GM12878 (cell line): ENCODE measurements at regions not wholly inside any gene's neighbourhood (a gene's known extent, or its start where the extent isn't known, plus 50 kb on each side); places are given as distances from the start of the nearest gene placed in this dataset.

Experiments used
- ATAC-seq: fragments of 200-7000 bp; cut with Tn5 transposase; 3 replicates; pipeline ENCODE4 v1.9.1; 2020; ENCODE audit warnings: mild to moderate bottlenecking, moderate library complexity
- BruUV-seq: library from RNA; stranded (reverse); fragments of 400-500 nt; replicated peaks from 2 replicates; lab custom pipeline; 2021; lab: Mats Ljungman, UMichigan
- CTCF ChIA-PET: fragments of 300-600 bp; sonication (Branson Sonifier 250); formaldehyde crosslinking; extraction: SDS; loops from one replicate; lab custom pipeline; 2021; ENCODE audit warnings: inconsistent platforms; lab: Yijun Ruan, JAX
- POLR2A ChIA-PET: fragments of 350-600 bp; formaldehyde crosslinking; extraction: SDS; loops from one replicate; lab custom pipeline; 2021; ENCODE audit warnings: inconsistent platforms; lab: Charles Lee
- RAD21 ChIA-PET: fragments of 300-600 bp; sonication (Branson Sonifier 250); formaldehyde crosslinking; loops from one replicate; lab custom pipeline; 2023; ENCODE audit warnings: antibody characterized with exemption; ENCODE audit not compliant: unreplicated experiment; lab: Charles Lee
- SMC1A ChIA-PET: fragments of 300-600 bp; sonication (Branson Sonifier 250); formaldehyde crosslinking; loops from one replicate; lab custom pipeline; 2023; ENCODE audit not compliant: unreplicated experiment, uncharacterized antibody; lab: Charles Lee
- DNase-seq: peaks from one replicate; pipeline ENCODE4 v3.0.0-alpha.2; 2011; ENCODE audit warnings: low read depth, low spot score
- FAIRE-seq: peaks from 3 replicates; lab custom pipeline; 2011; peaks lifted over from hg19 to GRCh38; lab: Jason Lieb, UNC
- H2AFZ ChIP-seq: 2 replicates; pipeline ENCODE4 v1.6.0; 2011; ENCODE audit warnings: low read depth, low read length, control low read depth; ENCODE audit not compliant: control insufficient read depth
- H3K27ac ChIP-seq: 2 replicates; pipeline ENCODE4 v1.5.1; 2011; ENCODE audit warnings: control low read depth; ENCODE audit not compliant: control insufficient read depth, insufficient read depth
- H3K27me3 ChIP-seq, 2 experiments: replicated peaks in 1 of 2; 2 replicates each; pipeline versions ENCODE4 v1.6.0 to v1.6.1; 2011; ENCODE audit warnings: low read length in 1 of 2; ENCODE audit not compliant: control insufficient read depth in 2 of 2, insufficient read depth in 2 of 2
- H3K36me3 ChIP-seq, 2 experiments: 2 replicates each; pipeline ENCODE4 v1.5.1; 2011; ENCODE audit warnings: low read length in 1 of 2; ENCODE audit not compliant: control insufficient read depth in 2 of 2, insufficient read depth in 2 of 2
- H3K4me1 ChIP-seq: 2 replicates; pipeline ENCODE4 v1.6.1; 2011; ENCODE audit warnings: mild to moderate bottlenecking, low read length, moderate library complexity, mixed read lengths; ENCODE audit not compliant: control insufficient read depth, insufficient read depth
- H3K4me2 ChIP-seq: 2 replicates; pipeline ENCODE4 v1.6.0; 2011; ENCODE audit warnings: control low read depth; ENCODE audit not compliant: control insufficient read depth, insufficient read depth
- H3K4me3 ChIP-seq: fragments of 200-600 bp; sonication (generic); 2 replicates; pipeline ENCODE4 v1.5.1; 2016
- H3K79me2 ChIP-seq: 2 replicates; pipeline ENCODE4 v1.6.0; 2011; ENCODE audit warnings: low read length; ENCODE audit not compliant: control insufficient read depth, insufficient read depth
- H3K9ac ChIP-seq: 2 replicates; pipeline ENCODE4 v1.8.0; 2011; ENCODE audit warnings: low read length, control low read depth, mixed read lengths; ENCODE audit not compliant: control insufficient read depth, insufficient read depth
- H3K9me3 ChIP-seq: replicated peaks from 3 replicates; pipeline ENCODE4 v1.5.1; 2011; ENCODE audit warnings: mild to moderate bottlenecking, low read length; ENCODE audit not compliant: control insufficient read depth, insufficient read depth
- H4K20me1 ChIP-seq: 2 replicates; pipeline ENCODE4 v1.6.0; 2011; ENCODE audit not compliant: control insufficient read depth, insufficient read depth
- BMI1 ChIP-seq: fragments of 450-650 bp; IDR thresholded peaks from 2 replicates; pipeline ENCODE4 v1.6.1; 2016; ENCODE audit warnings: mild to moderate bottlenecking, moderate library complexity, borderline replicate concordance
- CBFB ChIP-seq: IDR thresholded peaks from 2 replicates; pipeline ENCODE4 v1.6.1; 2016; ENCODE audit warnings: antibody characterized with exemption, low read depth
- EED ChIP-seq: sonication (generic); IDR thresholded peaks from 2 replicates; pipeline ENCODE4 v1.6.1; 2016; ENCODE audit warnings: antibody characterized with exemption, low read depth
- EP300 ChIP-seq, 2 experiments: fragments of 150-350 bp in 1 of 2; IDR thresholded peaks; 2 replicates each; pipeline ENCODE4 v1.6.1; 2011 to 2012; ENCODE audit warnings: low read depth in 2 of 2, low read length in 2 of 2, borderline replicate concordance in 1 of 2, improper control_type of control experiment in 1 of 2, inconsistent platforms in 1 of 2; ENCODE audit not compliant: control insufficient read depth in 1 of 2
- NR2C1 ChIP-seq: fragments of 450-650 bp; IDR thresholded peaks from 2 replicates; pipeline ENCODE4 v1.6.1; 2017; ENCODE audit warnings: antibody characterized with exemption, mild to moderate bottlenecking, moderate library complexity
- NRF1 ChIP-seq: conservative IDR thresholded peaks from 2 replicates; pipeline ENCODE4 v1.6.1; 2011; ENCODE audit warnings: mild to moderate bottlenecking, low read depth, low read length, improper control_type of control experiment
- RFX5 ChIP-seq: IDR thresholded peaks from 2 replicates; pipeline ENCODE4 v1.6.1; 2011; ENCODE audit warnings: low read depth, low read length, improper control_type of control experiment
- SMAD1 ChIP-seq: fragments of 450-650 bp; IDR thresholded peaks from 2 replicates; pipeline ENCODE4 v1.6.1; 2018; ENCODE audit warnings: mild to moderate bottlenecking, low read depth; ENCODE audit not compliant: partially characterized antibody
- SUZ12 ChIP-seq: fragments of 200-600 bp; sonication (generic); IDR thresholded peaks from one replicate; pipeline ENCODE4 v1.6.1; 2018; ENCODE audit warnings: antibody characterized with exemption, mild to moderate bottlenecking; ENCODE audit not compliant: unreplicated experiment
- WGBS: methylation state at CpG from one replicate; pipeline ENCODE4 v1.1.6; 2016; ENCODE audit warnings: low lambda C conversion rate; ENCODE audit not compliant: insufficient replicate concordance, insufficient coverage; ENCODE audit errors: missing lambda C conversion rate; 5-methylcytosine and 5-hydroxymethylcytosine counted together
- in situ Hi-C: fragments of 300-500 bp; cut with MboI; formaldehyde crosslinking; loops from 9 replicates; pipeline ENCODE4 v1.14.3; 2018; ENCODE audit warnings: mixed read lengths
- intact Hi-C: fragments of 100-400 bp; cut with micrococcal nuclease; formaldehyde crosslinking; loops from one replicate; pipeline ENCODE4 v1.14.2; 2022; ENCODE audit not compliant: unreplicated experiment
- TF ChIP-seq, protein P1 (sequence below): IDR thresholded peaks from 2 replicates; pipeline ENCODE4 v1.6.1; 2012; ENCODE audit warnings: low read depth, low read length, improper control_type of control experiment

DNA sequence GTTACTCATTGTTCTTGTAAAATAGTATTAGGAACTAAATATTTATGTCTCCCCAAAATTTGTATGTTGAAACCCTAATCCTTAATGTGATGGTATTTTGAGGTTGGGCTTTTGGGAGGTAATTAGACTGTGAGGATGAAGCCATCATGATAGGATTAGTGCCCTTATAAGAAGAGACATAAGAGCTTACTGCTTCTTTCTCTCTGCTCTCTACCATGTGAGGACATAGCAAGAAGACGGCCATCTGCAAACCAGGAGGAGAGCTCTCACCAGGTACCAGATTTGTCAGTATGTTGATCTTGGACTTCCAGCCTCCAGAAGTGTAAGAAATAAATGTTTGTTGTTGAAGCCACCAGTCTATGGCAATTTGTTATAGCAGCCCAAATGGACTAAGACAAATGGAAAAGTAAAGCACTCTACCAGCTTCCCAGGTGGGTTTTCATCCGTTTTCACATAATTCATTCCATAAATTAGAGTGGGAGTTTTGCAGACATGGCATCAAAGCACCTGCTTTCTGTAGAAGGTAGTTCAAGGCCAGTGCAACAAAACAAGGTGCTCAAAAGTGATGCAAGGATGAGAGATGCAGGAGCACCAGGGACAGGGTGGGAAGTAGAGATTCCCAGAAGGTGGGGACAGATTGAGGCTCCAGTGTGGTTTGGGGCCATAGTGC, 70.7 kb downstream of the MYCN start (continued):
- TF ChIP-seq EED (no peak), CBFB (no peak), SUZ12 (no peak), EP300 (IDR thresholded peaks at IDR 0.05; ENCODE audit: borderline replicate concordance in 1 of 2, control insufficient read depth in 1 of 2, low read depth in 2 of 2, low read length in 2 of 2) (no peak), SMAD1 (no peak)

DNA sequence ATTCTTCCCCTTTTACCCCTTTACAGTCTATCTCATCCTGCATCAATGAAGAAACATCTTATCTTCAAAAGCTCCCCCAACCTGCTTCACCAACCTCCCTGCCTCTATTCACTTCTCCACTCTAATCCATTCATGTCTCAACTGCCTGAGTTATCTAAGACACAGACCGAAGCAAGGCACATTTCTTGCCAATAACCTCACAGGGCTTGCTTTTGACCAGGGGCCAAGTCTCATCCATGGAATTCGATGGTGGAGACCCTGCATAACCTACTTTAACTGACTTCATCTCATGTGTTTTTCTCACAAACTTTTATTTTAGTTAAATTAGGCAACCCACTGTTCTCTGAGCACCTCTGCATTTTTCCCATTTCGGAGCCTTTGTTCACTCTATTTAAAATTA, 69.7 kb downstream of the MYCN start:
- Histone ChIP-seq H3K27ac (no peak overlapping the region), H3K27me3 (peaks cover 2 to 9% of the 10 kb centered on the region in 2 experiments), H3K79me2 (no peaks in the 10 kb centered on the region), H3K4me1 (no peaks in the 10 kb centered on the region), H3K9ac (no peak overlapping the region), H3K4me2 (no peak overlapping the region), H2AFZ (no peak overlapping the region), H3K9me3 (no peaks in the 10 kb centered on the region), H4K20me1 (no peaks in the 10 kb centered on the region), H3K36me3 (no peaks in the 10 kb centered on the region), H3K4me3 (no peak overlapping the region)
- POLR2A ChIA-PET: no interaction called here
- no TSS peak for BruUV-seq
- intact Hi-C loops (no loop called here), in situ Hi-C loops (no loop called here)
- SMC1A ChIA-PET: no interaction called here
- RAD21 ChIA-PET: no interaction called here
- WGBS: 2% methylated on average over 3 of the region's 3 CpGs
- ATAC-seq (no peak), FAIRE-seq (no peak), DNase-seq (no peak)
- TF ChIP-seq, protein P1, sequence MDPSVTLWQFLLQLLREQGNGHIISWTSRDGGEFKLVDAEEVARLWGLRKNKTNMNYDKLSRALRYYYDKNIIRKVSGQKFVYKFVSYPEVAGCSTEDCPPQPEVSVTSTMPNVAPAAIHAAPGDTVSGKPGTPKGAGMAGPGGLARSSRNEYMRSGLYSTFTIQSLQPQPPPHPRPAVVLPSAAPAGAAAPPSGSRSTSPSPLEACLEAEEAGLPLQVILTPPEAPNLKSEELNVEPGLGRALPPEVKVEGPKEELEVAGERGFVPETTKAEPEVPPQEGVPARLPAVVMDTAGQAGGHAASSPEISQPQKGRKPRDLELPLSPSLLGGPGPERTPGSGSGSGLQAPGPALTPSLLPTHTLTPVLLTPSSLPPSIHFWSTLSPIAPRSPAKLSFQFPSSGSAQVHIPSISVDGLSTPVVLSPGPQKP: no peak
- TF ChIP-seq NR2C1: no peak
- no peak for TF ChIP-seq BMI1
- no peak for TF ChIP-seq NRF1
- TF ChIP-seq RFX5: no peak
- CTCF ChIA-PET: no interaction called here
